T1000 (cell line): ENCODE measurements at regions not wholly inside any gene's neighbourhood (a gene's known extent, or its start where the extent isn't known, plus 50 kb on each side); places are given as distances from the start of the nearest gene placed in this dataset.
"Not testable (repeated sequence)": the region's sequence is repeated elsewhere in the genome, so short reads cannot be mapped to it uniquely, and the experiment has no call there.

Source experiments
- DNase-seq: peaks from one replicate; lab custom pipeline; 2025; ENCODE audit warnings: mixed read lengths; lab: John Stamatoyannopoulos, UW

DNA sequence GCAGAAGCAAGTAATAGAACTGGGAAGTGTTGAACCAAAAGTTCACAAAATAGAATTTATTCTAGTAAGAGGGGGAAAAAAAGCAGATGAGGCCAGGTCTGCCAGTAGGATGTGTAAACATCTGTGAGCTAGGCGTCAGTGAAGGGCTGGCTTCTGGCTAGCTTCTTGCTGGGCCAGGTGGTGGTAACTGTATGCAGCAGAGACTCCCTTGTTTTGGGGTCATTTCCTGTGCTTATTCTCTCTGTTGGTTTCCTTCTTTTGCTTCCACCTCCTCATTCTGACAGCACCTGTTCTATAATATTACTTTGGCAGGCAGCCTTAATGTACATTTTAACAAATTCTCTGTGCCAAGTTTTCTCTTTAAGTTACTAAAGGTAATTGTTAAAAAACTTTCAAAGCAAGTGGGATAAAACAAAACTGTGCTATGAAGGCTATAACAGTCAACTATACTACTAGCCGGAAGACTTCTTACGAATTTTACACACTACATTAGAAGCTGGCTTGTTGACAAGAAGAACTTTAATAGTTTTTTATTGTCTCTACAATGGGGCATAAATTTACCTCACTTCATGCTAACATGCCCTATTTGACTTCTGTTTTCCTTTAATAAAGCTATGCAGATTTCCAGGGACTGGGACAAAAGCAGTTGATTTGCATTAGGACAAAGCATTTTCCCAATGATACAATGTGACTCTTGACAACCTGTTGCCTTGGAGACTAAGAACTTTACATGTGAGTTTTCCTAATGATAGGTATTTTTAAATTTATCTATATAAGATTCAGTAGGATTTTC, 318.8 kb upstream of the NAALADL2 start:
- no peak for DNase-seq

DNA sequence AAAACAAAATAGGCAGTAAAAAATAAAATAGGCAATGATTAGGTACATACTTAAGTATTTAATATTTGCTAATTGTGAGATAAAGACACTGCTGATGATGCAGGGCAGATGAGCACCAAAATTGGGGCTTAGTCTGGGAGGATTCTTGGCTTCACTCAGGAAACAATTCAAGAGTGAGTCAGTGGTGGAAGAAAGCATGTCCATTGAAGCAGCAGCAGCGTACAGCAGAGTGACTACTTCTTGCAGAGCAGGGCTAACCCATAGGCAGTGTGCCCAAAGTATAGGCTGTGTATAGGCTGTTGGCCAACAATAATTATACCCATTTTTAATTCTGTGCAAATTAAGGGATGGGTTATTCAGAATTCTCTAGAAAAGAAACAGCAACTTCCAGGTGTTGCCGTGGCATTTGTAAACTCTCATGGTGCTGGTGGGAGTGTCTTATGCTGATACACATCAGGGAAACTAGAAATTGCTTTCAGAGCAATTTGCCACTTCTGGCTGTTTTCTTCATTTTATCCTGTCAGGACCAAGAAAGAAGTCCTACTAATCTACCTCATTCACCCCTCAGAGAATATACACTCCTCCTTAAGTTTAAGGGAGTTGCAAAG, 317.3 kb upstream of the NAALADL2 start:
- no peak for DNase-seq

DNA sequence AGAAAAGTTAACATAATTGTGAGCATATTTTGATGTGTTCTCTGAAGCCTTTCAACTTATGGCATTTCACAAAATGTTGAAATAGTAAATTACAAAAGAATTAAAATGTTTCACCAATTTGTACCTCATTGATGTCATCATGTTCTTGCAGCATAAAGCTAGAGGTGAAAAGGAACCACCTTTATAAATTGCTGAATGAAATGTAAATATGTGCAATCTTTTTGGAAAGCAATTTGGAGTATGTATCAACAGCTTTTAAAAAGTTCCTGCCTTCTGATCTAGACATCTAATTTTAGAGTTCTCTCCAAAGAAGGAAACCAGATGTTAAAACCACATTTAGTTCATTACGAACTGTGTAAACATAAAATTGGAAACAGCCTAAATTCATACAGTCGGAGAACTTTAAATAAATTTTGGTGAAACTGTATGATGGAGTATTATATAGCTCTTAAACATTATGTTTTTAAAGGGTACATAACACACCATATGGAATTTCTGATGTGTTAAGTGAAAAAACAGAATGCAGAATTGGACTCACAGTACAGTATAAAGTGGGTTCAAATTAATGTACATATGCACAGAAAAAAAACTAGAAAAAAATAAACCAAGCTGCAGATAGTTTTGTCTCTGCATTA, 311.2 kb upstream of the NAALADL2 start:
- no peak for DNase-seq

DNA sequence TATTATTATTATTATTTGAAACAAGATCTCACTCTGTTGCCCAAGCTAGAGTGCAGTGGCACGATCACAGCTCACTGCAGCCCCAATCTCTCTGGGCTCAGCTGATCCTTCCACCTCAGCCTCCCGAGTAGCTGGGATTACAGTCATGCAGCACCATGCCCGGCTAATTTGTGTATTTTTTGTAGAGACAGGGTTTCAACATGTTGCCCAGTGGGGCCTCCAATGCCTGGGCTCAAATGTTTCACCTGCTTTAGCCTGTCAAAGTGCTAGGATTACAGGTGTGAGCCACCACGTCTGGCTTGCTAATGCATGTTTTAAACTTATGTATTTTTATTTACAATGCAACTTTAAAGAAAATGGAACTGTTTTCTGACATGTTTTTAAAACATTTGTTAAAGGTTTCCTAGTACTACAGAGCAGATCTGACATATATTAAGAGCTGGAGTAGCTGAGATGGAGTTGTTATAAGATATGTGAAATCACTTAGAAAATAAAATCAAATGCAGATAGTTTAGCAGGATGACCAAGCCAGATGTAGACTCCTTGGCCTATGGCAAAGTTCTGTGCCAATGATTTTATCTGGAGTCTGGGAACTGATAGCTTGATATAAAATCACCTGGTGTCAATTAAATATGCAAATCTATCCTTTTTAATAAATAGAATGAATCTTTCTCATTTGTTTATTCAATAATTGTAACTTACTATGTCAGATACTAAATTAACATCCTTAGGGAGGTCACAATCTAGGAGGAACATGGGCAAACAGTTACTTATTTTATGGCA, 310.1 kb upstream of the NAALADL2 start:
- no peak for DNase-seq

DNA sequence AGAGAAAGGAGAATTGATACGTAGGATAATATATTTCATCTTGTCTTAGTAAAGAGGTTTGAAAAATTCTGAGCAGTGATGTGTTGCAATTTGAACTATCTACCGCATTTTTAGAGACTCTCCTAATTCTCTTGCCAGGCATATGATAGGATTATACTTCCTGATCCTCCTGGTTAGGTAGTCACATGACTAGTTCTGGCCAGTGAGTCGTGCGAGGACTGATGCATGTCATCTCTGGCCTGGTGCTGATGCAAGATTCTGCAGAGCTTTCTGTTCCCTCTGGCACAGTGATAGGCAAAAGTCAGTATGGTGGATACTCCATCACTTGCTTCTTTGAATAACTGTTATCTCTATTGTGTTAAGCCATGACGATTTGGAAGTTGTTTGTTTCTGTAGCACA, 277.6 kb upstream of the NAALADL2 start:
- DNase-seq = no peak

DNA sequence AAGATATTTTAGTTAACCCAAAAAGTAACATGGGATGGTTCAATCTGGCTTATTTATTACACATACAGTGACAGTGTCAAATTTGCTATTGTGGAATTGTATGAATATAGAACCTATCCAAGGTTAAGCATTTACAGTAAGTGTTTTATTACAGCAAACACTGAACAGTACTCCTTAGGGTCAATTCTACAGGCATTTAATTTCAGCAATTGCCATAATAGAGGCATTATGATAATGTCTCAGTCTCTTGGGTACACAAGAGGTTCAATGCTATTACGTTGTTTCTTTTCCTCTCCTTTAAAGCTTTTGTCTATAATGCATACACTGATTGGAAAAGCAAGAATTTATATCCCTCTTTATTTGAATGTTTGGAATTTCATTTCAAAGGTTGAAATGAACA, 275.7 kb upstream of the NAALADL2 start:
- DNase-seq = no peak

DNA sequence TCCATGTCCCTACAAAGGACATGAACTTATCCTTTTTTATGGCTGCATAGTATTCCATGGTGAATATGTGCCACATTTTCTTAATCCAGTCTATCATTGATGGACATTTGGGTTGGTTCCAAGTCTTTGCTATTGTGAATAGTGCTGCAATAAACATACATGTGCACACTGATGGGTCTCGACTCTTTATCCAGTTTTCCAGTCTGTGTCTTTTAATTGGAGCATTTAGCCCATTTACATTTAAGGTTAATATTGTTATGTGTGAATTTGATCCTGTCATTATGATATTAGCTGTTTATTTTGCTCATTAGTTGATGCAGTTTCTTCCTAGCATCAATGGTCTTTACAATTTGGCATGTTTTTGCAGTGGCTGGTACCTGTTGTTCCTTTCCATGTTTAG, 272.0 kb upstream of the NAALADL2 start:
- DNase-seq = not testable (repeated sequence)

DNA sequence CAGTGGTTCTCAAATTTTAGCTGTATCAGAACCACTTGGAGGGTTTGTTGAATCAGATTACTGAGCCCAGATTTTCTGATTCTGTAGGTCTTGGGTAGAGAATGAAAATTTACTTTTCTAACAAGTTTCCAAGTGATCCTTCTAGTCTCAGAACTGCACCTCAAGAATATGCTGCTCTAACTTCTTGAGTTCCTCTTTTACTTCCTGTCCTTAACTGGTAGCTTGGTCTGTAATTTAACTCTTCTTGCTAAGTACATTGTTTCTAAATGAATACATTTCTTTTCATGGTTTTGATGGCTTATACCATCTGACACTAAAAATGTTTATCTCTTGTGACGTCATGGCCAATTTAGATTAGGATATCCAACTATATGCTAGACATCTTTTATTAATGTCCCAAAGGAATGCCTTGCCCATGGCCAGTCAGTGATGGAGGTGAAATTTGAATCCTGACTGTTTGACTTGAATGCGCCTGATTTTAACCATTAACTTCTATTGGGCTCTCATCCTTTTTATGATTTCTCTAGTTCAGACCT, 262.6 kb upstream of the NAALADL2 start:
- DNase-seq = no peak

DNA sequence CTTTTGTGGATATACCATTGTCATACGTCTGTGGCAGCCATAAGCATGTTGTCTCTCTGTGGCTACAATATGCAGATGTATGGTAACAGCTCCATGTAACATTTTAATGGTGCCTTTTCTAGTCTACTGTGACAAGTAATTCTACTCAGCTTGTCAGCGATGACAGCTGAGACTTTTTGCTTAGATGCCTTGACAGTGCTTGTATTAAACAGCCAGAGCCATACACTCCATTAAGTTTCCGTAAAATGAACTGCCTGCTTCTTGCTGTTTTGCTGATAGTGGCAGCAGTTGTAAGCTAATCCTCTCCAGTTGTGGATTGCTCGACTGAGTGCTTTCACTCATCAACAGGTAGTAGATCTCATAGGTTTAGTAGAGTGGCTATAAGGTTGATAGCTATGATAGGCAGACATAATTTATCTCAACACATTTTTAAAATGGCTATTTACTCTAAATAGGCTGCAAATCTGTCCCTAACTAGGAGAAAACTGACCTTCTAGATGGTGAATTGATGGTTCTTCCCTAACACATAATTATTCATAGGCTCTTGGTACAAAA, 260.2 kb upstream of the NAALADL2 start:
- DNase-seq = no peak

DNA sequence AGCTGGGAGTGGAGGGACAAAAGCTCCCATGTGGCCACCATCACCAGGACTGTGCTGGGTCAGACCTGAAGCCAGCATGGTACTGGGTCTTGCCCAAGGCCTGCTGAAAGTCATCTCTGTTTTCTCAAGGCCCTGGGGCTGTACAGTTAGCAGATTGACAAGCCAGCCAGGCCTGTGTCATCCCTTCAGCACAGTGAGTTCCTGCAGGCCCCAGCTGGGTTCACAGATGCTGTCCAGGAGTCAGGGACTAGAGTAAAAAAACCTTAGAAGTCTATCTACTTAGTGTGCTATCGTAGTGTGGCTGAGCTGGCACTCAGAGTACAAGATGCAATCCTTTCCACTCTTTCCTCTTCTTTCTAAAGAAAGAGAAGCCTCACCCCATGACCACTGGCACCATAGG, 246.0 kb upstream of the NAALADL2 start:
- DNase-seq = no peak

DNA sequence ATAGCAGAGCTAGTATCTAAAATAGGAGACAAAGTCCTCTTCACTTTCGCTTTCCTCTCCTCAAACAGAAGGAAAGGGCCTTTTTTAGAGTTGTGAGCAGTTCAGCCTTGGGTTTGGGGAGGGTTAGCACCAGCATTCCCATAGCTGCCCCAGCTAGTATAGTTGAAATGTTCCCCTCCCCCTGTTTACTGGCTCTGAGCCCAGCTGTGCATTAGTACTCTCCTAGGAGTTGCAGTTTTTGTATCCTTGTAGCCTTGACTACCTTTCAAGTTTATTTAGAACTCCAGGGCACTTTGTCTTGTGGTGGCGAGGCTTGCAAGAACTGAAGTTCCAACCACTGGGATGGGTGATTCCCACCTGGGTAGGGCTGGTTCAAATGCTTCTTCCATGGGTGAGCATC, 245.1 kb upstream of the NAALADL2 start:
- no peak for DNase-seq

DNA sequence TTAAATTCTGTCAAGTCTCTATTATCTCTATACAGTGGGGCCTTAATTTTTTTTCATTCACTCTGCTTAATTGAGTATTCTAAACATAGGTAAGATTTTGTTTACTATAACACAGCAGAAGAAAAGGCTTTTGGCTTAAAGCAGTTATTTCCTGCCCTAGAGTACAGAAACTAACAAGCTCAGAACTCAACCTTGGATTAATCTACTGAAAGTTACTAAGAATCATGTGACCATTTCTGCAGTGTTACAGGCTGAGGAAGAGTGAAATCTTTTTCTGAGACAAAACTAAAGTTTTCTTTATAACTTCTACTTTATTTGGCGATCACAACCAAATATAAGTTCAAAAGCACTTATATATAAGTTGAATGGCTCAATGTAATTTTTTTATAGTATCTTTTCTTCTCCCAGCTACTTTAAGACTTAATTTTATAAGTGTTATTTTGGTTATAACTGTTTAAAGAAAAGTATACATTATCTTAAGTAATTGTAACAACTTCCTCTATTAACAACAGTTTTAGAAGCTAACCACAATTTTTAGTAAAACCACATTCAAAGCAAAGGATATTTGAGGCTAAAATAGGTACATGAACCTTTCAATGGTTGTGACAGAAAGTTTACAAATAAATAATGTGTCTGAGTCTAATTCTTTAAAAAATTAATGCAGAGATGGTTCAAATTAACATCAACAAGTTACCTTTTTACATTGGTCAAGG, 240.6 kb upstream of the NAALADL2 start:
- no peak for DNase-seq

DNA sequence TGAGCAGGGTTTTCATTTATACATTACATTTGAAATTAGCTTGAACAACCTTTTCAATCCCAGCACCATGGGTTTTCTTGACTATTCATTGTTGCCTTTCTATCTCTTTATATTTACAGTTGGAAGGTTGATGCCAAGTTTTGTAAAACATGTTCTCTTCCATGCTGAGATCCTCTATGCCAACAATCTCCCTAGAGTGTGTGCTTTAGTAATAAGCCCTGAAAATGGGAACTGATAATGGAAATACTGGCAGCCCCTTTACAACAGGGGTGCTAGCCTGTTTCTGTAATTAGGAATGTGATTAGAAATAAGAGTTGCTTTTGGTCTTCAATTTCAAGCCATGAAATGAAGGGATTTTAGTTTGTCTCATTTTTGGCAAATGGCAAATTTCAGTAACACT, 239.9 kb upstream of the NAALADL2 start:
- no peak for DNase-seq

DNA sequence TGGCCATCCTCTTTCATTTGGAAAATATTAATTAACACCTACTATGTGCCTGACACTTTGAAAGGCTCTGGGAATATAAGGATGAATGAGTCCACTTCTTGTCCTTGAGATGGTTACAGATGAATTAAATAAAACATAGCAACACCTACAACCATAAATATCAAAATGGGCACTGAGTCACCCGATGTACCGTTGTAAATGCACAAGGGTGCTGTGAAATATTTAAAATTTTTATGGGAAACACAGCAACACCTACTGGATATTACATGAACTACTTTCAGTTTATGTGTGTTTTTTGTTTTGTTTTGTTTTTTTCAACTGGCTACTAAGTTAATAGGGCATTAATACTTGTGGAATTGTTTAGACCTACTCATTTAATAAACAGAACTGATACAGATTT, 239.0 kb upstream of the NAALADL2 start:
- DNase-seq = no peak

DNA sequence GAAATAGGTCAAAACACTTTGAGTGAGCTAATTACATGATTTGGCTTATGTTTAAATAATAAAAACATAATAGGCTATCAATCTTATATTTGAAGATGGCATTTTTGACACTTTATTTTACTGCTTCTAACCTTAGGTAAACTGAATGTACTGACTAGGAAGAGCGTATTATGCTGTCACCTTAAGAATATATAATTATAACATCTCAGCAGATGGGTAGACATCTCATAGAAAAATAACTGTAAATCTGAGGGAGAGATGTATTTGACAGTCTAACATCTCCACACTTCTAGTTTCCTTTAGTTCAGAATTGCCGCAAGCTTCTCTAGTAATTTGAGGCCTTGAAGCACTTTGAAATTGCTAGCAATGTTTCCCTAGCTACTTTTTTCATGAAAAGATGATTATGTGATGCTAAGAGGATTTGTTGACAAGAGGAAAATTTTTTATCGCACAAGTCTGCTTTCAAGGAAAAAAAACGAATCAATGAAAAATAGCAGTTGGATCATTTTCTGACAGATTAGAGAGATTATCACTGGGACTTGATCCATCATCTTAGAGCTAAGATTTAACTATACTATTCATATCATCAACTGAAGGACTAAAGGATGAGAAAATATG, 238.2 kb upstream of the NAALADL2 start:
- DNase-seq = no peak

DNA sequence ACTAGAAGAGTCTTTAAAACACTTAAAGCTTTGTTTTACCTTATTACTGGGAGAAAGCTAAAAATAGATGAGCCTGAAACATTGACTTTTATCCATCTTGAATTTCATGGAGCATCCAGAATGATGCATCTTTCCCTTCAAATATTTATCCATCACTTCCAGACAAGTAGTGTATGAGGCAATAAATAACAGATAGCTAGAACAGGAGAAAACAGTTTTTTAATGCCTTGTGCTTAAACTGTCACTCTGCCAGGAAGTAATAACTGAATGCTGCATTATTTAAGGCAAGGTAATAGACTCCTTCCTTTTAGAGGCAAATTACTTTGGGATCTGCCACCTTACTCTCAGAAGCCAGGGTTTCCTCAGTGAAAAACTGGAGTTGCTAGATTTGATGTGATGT, 225.8 kb upstream of the NAALADL2 start:
- no peak for DNase-seq

DNA sequence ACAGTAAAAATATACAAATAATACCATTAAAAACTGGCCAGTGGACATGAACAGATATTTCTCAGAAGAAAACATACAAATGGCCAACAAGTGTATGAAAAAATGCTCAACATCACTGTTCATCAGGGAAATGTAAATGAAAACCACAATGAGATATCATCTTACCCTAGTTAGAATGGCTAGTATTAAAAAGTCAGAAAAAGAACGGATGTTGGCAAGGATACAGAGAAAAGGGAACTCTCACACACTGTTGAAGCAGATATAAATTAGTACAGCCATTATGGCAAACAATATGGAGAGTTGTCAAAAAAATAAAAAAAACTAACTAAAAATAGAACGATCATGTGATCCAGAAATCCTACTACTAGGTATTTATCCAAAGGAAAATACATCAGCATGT, 222.7 kb upstream of the NAALADL2 start:
- no peak for DNase-seq

DNA sequence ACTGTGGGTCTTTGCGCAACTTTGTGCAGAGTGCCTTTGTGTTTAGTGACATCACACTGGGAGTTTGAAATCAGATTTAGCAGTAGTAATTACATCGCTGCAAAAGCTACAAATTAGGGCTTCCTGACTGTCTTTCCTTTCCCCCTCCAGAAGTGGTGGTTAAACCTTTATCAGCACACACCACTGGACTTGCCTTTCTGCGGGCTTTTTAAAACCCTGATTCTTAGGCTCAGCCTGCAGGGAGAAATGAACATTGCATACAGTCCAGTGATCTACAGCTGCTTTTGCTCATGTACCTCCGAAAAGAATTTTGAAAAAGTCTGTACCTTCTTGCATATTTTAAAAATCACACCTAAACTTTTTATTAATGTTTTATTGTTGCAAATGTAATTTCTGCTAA, 219.7 kb upstream of the NAALADL2 start:
- no peak for DNase-seq

DNA sequence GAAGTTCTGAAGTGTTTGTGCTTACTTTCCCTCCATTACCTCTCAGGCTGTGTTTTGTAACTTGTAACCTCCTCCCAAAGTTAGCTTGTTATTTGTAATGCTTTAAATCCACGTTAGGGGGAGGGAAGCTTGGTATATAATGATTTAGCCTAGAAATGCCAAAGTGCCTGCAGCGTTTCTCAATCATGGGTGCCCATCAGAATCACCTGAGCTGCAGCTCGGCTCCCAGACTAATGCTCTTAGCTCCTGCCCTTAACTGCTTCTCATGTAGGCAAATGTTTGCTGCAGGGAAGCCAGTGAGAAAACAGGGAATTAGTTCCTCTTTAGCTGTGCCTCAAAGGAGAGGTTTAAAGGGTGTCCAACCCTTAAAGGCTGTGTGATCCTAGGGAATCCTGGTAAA, 219.2 kb upstream of the NAALADL2 start:
- DNase-seq = no peak

DNA sequence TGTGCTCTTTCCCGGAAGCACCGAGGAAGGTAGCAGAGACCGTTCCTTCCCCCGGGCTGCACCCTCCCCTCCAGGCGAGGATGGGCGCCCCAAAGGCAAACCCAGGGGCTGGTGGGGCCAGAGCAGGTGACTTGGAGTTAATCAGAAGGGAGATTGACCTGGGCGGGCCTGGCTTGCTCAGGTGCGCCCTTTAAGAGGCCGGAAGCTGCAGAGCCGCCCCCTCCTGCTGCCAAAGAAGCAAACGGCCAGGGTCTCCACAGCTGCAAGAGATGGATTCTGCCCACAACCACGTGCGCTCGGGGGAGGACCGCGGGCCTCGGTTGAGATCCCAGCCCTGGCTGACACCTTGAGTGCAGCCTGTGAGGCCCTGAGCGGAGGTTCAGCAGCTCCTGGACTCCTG, 218.2 kb upstream of the NAALADL2 start:
- no peak for DNase-seq

DNA sequence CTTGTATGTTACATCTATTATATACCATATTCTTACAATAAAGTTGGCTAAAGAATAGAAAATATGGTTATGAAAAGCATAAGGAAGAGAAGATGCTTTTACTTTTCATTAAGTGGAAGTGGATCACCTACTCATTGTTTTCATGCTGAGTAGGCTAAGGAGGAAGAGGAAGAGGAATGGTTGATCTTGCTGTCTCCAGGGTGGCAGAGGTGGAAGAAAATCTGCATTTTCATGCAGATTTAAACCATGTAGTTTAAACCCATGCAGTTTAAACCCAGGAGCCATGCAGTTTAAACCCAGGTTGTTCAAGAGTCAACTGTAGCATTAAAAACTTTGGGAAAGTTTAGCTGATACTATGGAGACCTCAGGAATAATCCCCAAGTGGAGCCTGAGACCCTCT, 214.8 kb upstream of the NAALADL2 start:
- DNase-seq = no peak
